NT2/D1 (cell line): ENCODE measurements at regions not wholly inside any gene's neighbourhood (a gene's known extent, or its start where the extent isn't known, plus 50 kb on each side); places are given as distances from the start of the nearest gene placed in this dataset.

Experiments used
- DNase-seq: peaks from one replicate; pipeline ENCODE4 v3.0.0-alpha.2; 2011; ENCODE audit warnings: low read depth, low spot score
- H3K27me3 ChIP-seq: 2 replicates; pipeline ENCODE4 v1.6.0; 2011; ENCODE audit warnings: mild to moderate bottlenecking; ENCODE audit not compliant: insufficient read length, insufficient read depth
- H3K36me3 ChIP-seq: 2 replicates; pipeline ENCODE4 v1.6.1; 2011; ENCODE audit warnings: mild to moderate bottlenecking, low read length, mixed read lengths; ENCODE audit not compliant: insufficient read depth, insufficient read length
- H3K4me1 ChIP-seq: 2 replicates; pipeline ENCODE4 v1.5.1; 2011; ENCODE audit not compliant: insufficient read depth, insufficient read length
- H3K4me3 ChIP-seq: 2 replicates; pipeline ENCODE4 v1.5.1; 2011; ENCODE audit warnings: low read depth; ENCODE audit not compliant: insufficient read length
- H3K9ac ChIP-seq: 2 replicates; pipeline ENCODE4 v1.6.0; 2011; ENCODE audit warnings: low read depth; ENCODE audit not compliant: insufficient read length
- H3K9me3 ChIP-seq: 2 replicates; pipeline ENCODE4 v1.5.1; 2011; ENCODE audit warnings: mild to moderate bottlenecking, low read length; ENCODE audit not compliant: insufficient read depth
- SUZ12 ChIP-seq: IDR thresholded peaks from 2 replicates; pipeline ENCODE4 v1.6.1; 2011; ENCODE audit not compliant: insufficient read length, insufficient read depth; ENCODE audit errors: extremely low read depth
- YY1 ChIP-seq: IDR thresholded peaks from 2 replicates; pipeline ENCODE4 v1.6.1; 2011; ENCODE audit not compliant: insufficient read length, insufficient read depth
- ZNF274 ChIP-seq: IDR thresholded peaks from 2 replicates; pipeline ENCODE4 v1.6.1; 2011; ENCODE audit warnings: mild to moderate bottlenecking, low read depth, low read length

DNA sequence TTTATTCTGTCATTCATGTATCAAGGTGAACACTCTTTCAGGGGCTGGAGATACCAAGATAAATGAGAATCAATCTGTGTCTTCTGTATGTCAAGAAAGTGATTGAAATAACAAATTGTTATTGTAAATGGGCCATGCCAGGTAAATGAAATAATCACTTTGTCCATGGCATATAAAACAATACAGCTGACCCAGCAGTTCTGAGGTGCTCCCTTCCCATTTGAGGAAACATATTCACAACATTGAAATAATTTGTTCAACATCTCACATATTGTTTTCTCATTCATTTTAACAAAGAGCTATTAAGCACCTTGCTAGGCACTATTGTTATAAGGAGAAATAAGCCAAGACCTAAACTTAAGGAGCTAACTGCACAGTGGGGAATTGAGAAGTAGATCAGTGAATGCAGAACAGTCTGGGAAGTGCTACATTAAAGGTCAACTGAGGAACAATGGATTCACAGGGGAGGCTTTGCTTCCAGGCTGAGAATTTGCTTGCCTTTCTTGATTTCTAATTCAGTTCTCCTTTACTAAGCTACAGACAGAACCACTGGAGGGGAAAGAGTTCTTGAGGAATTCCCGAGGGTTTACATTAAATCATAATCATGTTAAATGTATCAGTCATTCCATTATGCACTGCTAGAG, 806.3 kb upstream of the ARPP21 start:
- DNase-seq = no peak
- H3K9me3 ChIP-seq = no peaks in the 10 kb centered on the region

DNA sequence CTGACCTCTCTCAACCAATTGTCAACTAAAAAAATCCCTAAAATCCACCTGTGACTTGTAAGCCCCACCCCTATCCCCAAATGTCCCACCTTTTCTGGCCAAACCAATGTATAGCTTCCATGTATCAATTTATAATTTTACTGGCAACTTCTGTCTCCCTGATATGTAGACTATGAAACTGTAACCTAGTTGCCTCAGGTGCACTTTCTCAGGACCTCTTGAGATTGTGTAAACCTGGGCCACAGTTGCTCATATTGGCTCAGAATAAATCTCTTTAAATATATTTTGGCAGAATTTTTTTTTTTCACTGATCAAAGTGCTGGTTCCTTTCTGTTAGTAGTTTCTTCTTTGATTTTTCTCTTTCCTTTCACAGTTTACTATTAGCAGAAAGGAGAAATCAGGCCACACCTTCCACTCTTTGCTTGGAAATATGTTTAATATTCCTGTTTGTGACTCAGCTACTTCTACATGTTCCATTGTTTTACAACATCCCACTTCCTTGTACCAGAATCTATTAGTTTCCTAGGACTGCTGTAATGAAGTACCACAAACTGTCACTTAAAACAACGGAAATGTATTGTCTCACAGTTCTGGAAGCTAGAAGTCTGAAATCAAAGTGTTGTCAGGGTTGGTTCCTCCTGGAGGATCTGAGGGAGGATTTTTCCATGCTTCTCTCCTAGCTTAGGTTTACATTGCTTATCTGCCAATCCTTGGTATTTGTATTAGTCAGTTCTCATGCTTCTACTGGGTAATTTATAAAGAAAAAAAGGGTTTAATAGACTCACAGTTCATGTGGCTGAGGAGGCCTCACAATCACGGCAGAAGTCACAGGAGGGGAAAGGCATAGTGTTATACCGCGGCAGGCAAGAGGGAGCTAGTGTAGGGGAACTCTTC, 801.2 kb upstream of the ARPP21 start:
- Histone ChIP-seq H3K4me1 (no peaks in the 10 kb centered on the region), H3K36me3 (no peaks in the 10 kb centered on the region), H3K4me3 (no peak overlapping the region), H3K9ac (no peak overlapping the region), H3K9me3 (no peaks in the 10 kb centered on the region), H3K27me3 (no peaks in the 10 kb centered on the region)
- TF ChIP-seq SUZ12 (no peak), ZNF274 (no peak), YY1 (no peak)
- no peak for DNase-seq

More for the DNA sequence above, 806.3 kb upstream of the ARPP21 start:
- TF ChIP-seq SUZ12 = no peak
- TF ChIP-seq YY1 = no peak
- Histone ChIP-seq H3K27me3 (no peaks in the 10 kb centered on the region), H3K36me3 (no peaks in the 10 kb centered on the region), H3K4me3 (no peak overlapping the region), H3K4me1 (no peaks in the 10 kb centered on the region), H3K9ac (no peak overlapping the region)

DNA sequence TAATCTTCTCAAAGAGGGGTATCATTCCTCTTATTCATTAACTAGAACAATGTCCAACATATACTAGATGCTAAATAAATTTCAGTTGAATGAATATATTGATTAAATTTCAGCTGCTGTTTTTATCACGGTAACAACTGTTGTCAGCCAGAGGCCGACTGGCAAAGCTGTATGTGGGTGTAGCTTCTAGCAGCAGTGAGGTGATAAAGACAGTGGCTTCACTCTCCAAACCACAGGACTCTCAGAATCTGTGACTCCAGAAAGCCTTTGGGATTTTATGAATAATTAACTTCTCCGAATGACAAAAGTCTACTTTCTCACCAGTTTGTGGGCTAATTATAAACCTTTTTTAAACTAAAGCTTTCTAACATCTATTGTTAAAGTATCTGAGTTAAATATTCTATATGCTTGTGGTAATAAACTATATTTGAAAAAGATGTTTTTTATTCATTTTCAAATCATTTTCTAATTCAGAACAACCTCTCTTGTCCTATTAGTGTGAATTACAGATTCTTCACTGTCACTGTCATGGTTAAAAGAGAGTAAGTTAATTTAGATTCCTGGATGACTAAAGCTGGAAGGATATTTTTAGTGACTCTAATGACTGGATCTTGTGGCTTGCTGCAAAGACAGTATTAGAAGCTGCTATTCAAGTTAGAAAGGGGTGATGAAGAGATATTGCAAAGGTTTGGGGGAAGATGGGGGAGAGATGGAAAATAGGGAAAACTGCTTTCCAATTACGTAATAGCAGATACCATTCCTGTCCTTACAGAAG, 796.4 kb upstream of the ARPP21 start:
- DNase-seq = no peak
- Histone ChIP-seq H3K4me1 (no peaks in the 10 kb centered on the region), H3K4me3 (no peak overlapping the region), H3K9ac (no peak overlapping the region), H3K9me3 (no peaks in the 10 kb centered on the region), H3K36me3 (no peaks in the 10 kb centered on the region), H3K27me3 (no peaks in the 10 kb centered on the region)
- TF ChIP-seq YY1 = no peak

DNA sequence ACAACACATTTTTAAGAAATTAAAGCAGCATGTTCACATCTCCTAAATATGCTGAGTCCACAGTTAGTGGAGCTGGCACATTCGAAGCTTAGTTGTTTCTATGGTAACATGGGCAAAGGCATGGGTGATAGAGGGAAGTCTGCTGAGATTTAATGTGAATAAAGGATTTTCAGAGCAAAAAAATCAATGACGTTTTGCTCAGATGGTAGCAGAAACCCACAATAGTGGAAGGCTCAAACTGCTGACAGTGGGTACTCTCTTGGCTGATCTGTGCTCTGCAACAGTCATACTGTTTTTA, 795.1 kb upstream of the ARPP21 start:
- Histone ChIP-seq H3K36me3 (no peaks in the 10 kb centered on the region), H3K27me3 (no peaks in the 10 kb centered on the region), H3K9ac (no peak overlapping the region), H3K4me3 (no peak overlapping the region), H3K9me3 (no peaks in the 10 kb centered on the region), H3K4me1 (no peaks in the 10 kb centered on the region)
- no peak for DNase-seq
- TF ChIP-seq SUZ12 (no peak), ZNF274 (no peak)

DNA sequence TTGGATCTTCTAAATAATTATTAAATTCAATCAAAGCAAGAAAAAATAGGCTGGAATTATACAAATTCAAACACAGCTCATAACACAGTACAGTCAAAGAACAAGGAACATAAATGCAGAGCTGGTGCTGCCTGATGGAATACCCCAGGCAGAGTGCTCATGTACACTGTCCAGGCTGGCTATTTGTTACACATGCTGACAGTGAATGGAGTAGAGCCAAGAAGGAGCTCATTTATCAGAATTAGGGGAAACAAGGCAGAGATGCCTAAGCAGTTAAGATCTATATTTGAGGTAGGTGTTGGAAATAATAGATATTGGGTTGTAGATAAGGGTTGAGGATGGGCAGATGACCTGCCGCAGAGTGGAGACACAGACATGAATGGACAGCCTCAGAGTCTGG, 788.2 kb upstream of the ARPP21 start:
- Histone ChIP-seq H3K4me1 (no peaks in the 10 kb centered on the region), H3K36me3 (no peaks in the 10 kb centered on the region), H3K27me3 (no peaks in the 10 kb centered on the region), H3K9me3 (no peaks in the 10 kb centered on the region), H3K9ac (no peak overlapping the region), H3K4me3 (no peak overlapping the region)
- DNase-seq = no peak
- TF ChIP-seq SUZ12 (no peak), YY1 (no peak)

DNA sequence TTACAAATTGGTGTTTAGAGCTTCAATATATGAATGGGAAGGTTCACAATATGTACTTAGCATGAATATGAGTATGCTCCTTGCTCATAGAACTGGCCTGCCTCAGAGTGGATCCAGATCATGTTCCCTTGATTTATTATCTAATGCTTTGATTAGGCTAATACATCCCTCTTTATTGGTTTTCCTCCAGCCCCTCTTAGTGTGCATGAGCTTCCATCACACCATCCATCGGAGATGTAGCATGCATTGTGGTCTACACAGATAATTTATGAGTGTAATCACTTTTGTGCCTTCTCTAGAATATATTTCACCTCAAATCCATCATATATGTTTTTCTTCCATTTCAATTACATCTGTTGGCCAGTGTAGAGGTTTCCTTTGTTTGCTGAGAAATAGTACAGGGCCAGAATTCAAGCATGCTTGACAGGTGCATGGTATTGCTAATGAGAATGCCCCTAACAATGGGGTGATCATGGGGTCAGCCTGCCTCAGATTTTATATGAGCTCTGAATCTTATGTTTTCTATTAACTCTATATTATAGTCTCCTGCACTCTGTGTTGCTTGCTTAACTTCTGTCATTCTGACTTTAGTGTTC, 786.4 kb upstream of the ARPP21 start:
- no peaks in the 10 kb centered on the region for H3K9me3 ChIP-seq
- no peaks in the 10 kb centered on the region for H3K4me1 ChIP-seq
- no peaks in the 10 kb centered on the region for H3K36me3 ChIP-seq
- DNase-seq = no peak
- no peak for TF ChIP-seq YY1
- TF ChIP-seq ZNF274 = no peak
- TF ChIP-seq SUZ12 = no peak
- no peaks in the 10 kb centered on the region for H3K27me3 ChIP-seq
- H3K4me3 ChIP-seq = no peak overlapping the region
- no peak overlapping the region for H3K9ac ChIP-seq
